Osteocyte (in vitro differentiated cells): ENCODE measurements at regions not wholly inside any gene's neighbourhood (a gene's known extent, or its start where the extent isn't known, plus 50 kb on each side); places are given as distances from the start of the nearest gene placed in this dataset.

ENCODE experiments used
- DNase-seq: peaks from one replicate; pipeline ENCODE4 v3.0.0; 2021; ENCODE audit warnings: mixed read lengths; ENCODE audit not compliant: unreplicated experiment; ENCODE audit errors: extremely low spot score
- H3K27ac Mint-ChIP-seq: one replicate; pipeline ENCODE4 v1.8.0; 2021; ENCODE audit warnings: mild to moderate bottlenecking, mixed read lengths; ENCODE audit not compliant: unreplicated experiment
- H3K27me3 Mint-ChIP-seq: one replicate; pipeline ENCODE4 v1.8.0; 2021; ENCODE audit warnings: mixed read lengths; ENCODE audit not compliant: unreplicated experiment
- H3K36me3 Mint-ChIP-seq: one replicate; pipeline ENCODE4 v1.8.0; 2021; ENCODE audit warnings: mixed read lengths; ENCODE audit not compliant: unreplicated experiment
- H3K4me1 Mint-ChIP-seq: one replicate; pipeline ENCODE4 v1.8.0; 2021; ENCODE audit warnings: mixed read lengths; ENCODE audit not compliant: unreplicated experiment
- H3K4me3 Mint-ChIP-seq: one replicate; pipeline ENCODE4 v1.8.0; 2021; ENCODE audit warnings: mild to moderate bottlenecking, moderate library complexity, mixed read lengths; ENCODE audit not compliant: unreplicated experiment
- H3K9me3 Mint-ChIP-seq: one replicate; pipeline ENCODE4 v1.8.0; 2021; ENCODE audit warnings: mixed read lengths; ENCODE audit not compliant: unreplicated experiment
- CTCF ChIP-seq: fragments of 200-600 bp; sonication (generic); IDR thresholded peaks from 2 replicates; pipeline ENCODE4 v1.5.0; 2021; ENCODE audit warnings: antibody characterized with exemption, mild to moderate bottlenecking, moderate library complexity

- H3K9me3 Mint-ChIP-seq, result peaks cover 23% of the 10 kb centered on the region
- H3K4me3 Mint-ChIP-seq, result no peak overlapping the region
These were observed 417.0 kb downstream of the HTR7 start for GRCh38 chr10:90440870-90441269.

DNA sequence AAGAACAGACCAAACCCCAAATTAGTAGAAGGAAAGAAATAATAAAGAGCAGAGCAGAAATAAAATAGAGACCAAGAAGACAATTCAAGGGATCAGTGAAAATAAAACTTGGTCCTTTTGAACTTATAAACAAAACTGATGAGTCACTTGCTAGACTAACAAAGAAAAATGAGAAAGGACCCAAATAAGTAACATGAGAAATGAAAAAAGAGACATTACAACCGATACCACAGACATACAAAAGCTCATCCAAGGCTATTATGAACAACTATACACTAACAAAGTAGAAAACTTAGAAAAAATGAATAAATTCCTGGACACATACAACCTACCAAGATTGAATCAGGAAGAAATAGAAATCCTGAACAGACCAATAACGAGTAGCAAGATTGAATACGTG, 414.5 kb downstream of the HTR7 start:
- no peak for DNase-seq
- Mint-ChIP-seq H3K4me3 (no peak overlapping the region), H3K27ac (no peak overlapping the region), H3K36me3 (no peaks in the 10 kb centered on the region), H3K4me1 (peaks cover 10% of the 10 kb centered on the region), H3K27me3 (no peaks in the 10 kb centered on the region), H3K9me3 (peaks cover 23% of the 10 kb centered on the region)
- TF ChIP-seq CTCF, result no peak

More at GRCh38 chr10:90440870-90441269, 417.0 kb downstream of the HTR7 start:
- H3K4me1 Mint-ChIP-seq, result peaks cover 4% of the 10 kb centered on the region
- no peak overlapping the region for H3K27ac Mint-ChIP-seq
- no peak for TF ChIP-seq CTCF
- no peak for DNase-seq
- H3K36me3 Mint-ChIP-seq, result no peaks in the 10 kb centered on the region
- H3K27me3 Mint-ChIP-seq, result no peaks in the 10 kb centered on the region

DNA sequence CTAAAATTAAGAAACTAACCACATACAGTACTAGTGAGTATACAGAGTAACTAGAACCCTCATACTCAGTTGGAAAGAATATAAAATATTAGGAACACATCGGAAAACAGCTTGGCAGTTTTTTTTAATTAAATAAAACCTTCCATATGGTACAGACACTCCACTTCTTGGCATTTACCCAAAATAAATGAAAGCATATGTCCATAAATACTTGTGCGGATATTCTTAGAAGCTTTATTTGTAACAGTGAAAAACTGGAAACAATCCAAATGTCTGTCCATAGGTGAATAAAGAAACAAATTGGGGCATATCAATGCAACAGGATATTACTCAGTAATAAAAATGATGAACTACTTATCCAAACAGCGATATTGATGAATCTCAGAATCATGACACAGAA, 410.0 kb downstream of the HTR7 start:
- Mint-ChIP-seq H3K27ac (no peak overlapping the region), H3K9me3 (peaks cover 10% of the 10 kb centered on the region), H3K36me3 (no peaks in the 10 kb centered on the region), H3K4me1 (peaks cover 7% of the 10 kb centered on the region), H3K27me3 (peaks cover 13% of the 10 kb centered on the region), H3K4me3 (no peak overlapping the region)
- no peak for TF ChIP-seq CTCF
- no peak for DNase-seq

GRCh38 chr10:90450797-90451196, 407.0 kb downstream of the HTR7 start:
- H3K4me1 Mint-ChIP-seq, result peaks cover 7% of the 10 kb centered on the region
- peaks cover 20% of the 10 kb centered on the region for H3K27me3 Mint-ChIP-seq
- H3K36me3 Mint-ChIP-seq, result no peaks in the 10 kb centered on the region
- H3K9me3 Mint-ChIP-seq, result peaks cover 3% of the 10 kb centered on the region
- no peak for TF ChIP-seq CTCF
- H3K27ac Mint-ChIP-seq, result no peak overlapping the region
- H3K4me3 Mint-ChIP-seq, result no peak overlapping the region
- DNase-seq, result no peak

DNA sequence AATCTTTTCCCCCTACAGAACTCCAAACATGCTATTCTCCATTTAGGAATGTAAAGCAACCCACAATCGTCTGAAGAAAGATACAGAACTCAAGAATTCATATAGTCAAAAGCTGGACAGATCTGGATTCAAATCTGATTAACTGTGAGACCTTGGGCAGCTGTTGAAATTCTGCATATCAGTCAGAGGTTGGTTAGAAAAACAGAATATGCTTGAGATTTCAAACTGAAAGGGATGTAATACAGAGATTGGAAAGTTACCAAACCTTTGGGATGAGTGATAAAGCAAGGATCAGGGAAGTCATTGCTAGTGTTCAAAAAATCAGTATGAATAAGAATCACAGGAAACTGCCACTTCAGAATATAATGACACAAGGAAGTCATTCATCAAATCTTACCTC, 406.6 kb downstream of the HTR7 start:
- no peak for DNase-seq
- Mint-ChIP-seq H3K27ac (no peak overlapping the region), H3K27me3 (peaks cover 20% of the 10 kb centered on the region), H3K9me3 (peaks cover 4% of the 10 kb centered on the region), H3K4me1 (peaks cover 7% of the 10 kb centered on the region), H3K4me3 (no peak overlapping the region), H3K36me3 (no peaks in the 10 kb centered on the region)
- no peak for TF ChIP-seq CTCF
